Ovary (tissue), 3 donors: ENCODE measurements at regions not wholly inside any gene's neighbourhood (a gene's known extent, or its start where the extent isn't known, plus 50 kb on each side); places are given as distances from the start of the nearest gene placed in this dataset.

Source experiments
- POLR2A ChIP-seq: fragments of 450-650 bp; IDR thresholded peaks from one replicate; pipeline ENCODE4 v1.6.1; 2017; ENCODE audit warnings: antibody characterized with exemption, mild to moderate bottlenecking, moderate library complexity
- TF ChIP-seq, protein P1 (sequence below), 3 donors: fragments of 450-650 bp in 2 of 3; fragments of 200-600 bp in 1 of 3; IDR thresholded peaks; one replicate each; pipeline versions ENCODE4 v1.5.1 to v1.8.0; 2016 to 2022; ENCODE audit warnings: antibody characterized with exemption in 3 of 3, mild to moderate bottlenecking in 1 of 3
- donor health status: DM: no; HTN: no; CAD: no.

DNA sequence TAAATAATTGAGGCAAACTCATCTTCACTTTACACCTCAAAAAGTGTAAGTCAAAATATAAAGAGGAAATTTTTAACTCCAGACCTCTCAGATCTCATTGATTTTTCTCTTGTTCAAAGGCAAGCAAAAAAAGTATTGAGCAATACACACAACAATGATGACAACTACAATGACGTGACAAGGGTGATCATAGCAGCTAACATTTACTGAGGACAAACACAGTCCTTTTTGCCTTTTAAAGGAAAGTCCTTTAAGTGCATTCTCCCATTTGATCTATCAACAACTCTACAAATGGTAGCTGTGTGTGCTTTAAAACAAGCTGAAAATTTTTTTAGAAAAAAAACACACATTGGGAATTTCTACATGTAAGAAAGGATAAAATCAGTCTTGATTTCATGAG lies 123.5 kb upstream of the CTAGE1 start:
- TF ChIP-seq, protein P1, sequence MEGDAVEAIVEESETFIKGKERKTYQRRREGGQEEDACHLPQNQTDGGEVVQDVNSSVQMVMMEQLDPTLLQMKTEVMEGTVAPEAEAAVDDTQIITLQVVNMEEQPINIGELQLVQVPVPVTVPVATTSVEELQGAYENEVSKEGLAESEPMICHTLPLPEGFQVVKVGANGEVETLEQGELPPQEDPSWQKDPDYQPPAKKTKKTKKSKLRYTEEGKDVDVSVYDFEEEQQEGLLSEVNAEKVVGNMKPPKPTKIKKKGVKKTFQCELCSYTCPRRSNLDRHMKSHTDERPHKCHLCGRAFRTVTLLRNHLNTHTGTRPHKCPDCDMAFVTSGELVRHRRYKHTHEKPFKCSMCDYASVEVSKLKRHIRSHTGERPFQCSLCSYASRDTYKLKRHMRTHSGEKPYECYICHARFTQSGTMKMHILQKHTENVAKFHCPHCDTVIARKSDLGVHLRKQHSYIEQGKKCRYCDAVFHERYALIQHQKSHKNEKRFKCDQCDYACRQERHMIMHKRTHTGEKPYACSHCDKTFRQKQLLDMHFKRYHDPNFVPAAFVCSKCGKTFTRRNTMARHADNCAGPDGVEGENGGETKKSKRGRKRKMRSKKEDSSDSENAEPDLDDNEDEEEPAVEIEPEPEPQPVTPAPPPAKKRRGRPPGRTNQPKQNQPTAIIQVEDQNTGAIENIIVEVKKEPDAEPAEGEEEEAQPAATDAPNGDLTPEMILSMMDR (IDR thresholded peaks at IDR 0.05): no peak
- TF ChIP-seq POLR2A: no peak
